ENCODE measurements at regions not wholly inside any gene's neighbourhood (a gene's known extent, or its start where the extent isn't known, plus 50 kb on each side); places are given as distances from the start of the nearest gene placed in this dataset.
"Not testable (repeated sequence)": the region's sequence is repeated elsewhere in the genome, so short reads cannot be mapped to it uniquely, and the experiment has no call there.

GRCh38 chr5:67674159-67674655 lies 477.6 kb upstream of the CD180 start:
- DNase-seq = no peak

- DNase-seq = no peak
Observed at GRCh38 chr5:67673618-67674017, 477.0 kb upstream of the CD180 start.

GRCh38 chr5:67673180-67673579 lies 476.6 kb upstream of the CD180 start:
- no peak for DNase-seq

GRCh38 chr5:67672636-67673035 lies 476.0 kb upstream of the CD180 start:
- DNase-seq = no peak

GRCh38 chr5:67669916-67670315 lies 473.3 kb upstream of the CD180 start:
- no peak for DNase-seq

- DNase-seq = no peak
Observed at GRCh38 chr5:67660149-67660548, 463.6 kb upstream of the CD180 start.

- no peak for DNase-seq
Observed at GRCh38 chr5:67659288-67659687, 462.7 kb upstream of the CD180 start.

- no peak for DNase-seq
Observed at GRCh38 chr5:67657055-67657454, 460.5 kb upstream of the CD180 start.

- DNase-seq = no peak
Observed at GRCh38 chr5:67652201-67652600, 455.6 kb upstream of the CD180 start.

- DNase-seq = no peak
Observed at GRCh38 chr5:67651180-67651579, 454.6 kb upstream of the CD180 start.

- no peak for DNase-seq
Observed at GRCh38 chr5:67648201-67648671, 451.6 kb upstream of the CD180 start.

- DNase-seq = no peak
Observed at GRCh38 chr5:67647772-67648171, 451.2 kb upstream of the CD180 start.

GRCh38 chr5:67644221-67644920 lies 447.8 kb upstream of the CD180 start:
- no peak for DNase-seq

- no peak for DNase-seq
Observed at GRCh38 chr5:67643536-67643935, 446.9 kb upstream of the CD180 start.

GRCh38 chr5:67639976-67640375 lies 443.4 kb upstream of the CD180 start:
- DNase-seq = no peak

GRCh38 chr5:67639313-67639712 lies 442.7 kb upstream of the CD180 start:
- no peak for DNase-seq

- DNase-seq = no peak
Observed at GRCh38 chr5:67636850-67637524, 440.4 kb upstream of the CD180 start.

- no peak for DNase-seq
Observed at GRCh38 chr5:67636091-67636490, 439.5 kb upstream of the CD180 start.

GRCh38 chr5:67627079-67627478 lies 430.5 kb upstream of the CD180 start:
- DNase-seq = not testable (repeated sequence)

GRCh38 chr5:67623078-67623477 lies 426.5 kb upstream of the CD180 start:
- no peak for DNase-seq

GRCh38 chr5:67620424-67621397 lies 424.1 kb upstream of the CD180 start:
- DNase-seq = no peak

- DNase-seq = no peak
Observed at GRCh38 chr5:67619636-67620035, 423.0 kb upstream of the CD180 start.

- DNase-seq = no peak
Observed at GRCh38 chr5:67619235-67619634, 422.6 kb upstream of the CD180 start.

Measured in CD4-positive, alpha-beta T cell treated with Interleukin-4 for 1 hour (primary cell).